DMS 273 (cell line): ENCODE measurements at regions not wholly inside any gene's neighbourhood (a gene's known extent, or its start where the extent isn't known, plus 50 kb on each side); places are given as distances from the start of the nearest gene placed in this dataset.
"Not testable (repeated sequence)": the region's sequence is repeated elsewhere in the genome, so short reads cannot be mapped to it uniquely, and the experiment has no call there.

Experiments used
- DNase-seq: peaks from one replicate; lab custom pipeline; 2025; ENCODE audit not compliant: unreplicated experiment; lab: John Stamatoyannopoulos, UW

DNA sequence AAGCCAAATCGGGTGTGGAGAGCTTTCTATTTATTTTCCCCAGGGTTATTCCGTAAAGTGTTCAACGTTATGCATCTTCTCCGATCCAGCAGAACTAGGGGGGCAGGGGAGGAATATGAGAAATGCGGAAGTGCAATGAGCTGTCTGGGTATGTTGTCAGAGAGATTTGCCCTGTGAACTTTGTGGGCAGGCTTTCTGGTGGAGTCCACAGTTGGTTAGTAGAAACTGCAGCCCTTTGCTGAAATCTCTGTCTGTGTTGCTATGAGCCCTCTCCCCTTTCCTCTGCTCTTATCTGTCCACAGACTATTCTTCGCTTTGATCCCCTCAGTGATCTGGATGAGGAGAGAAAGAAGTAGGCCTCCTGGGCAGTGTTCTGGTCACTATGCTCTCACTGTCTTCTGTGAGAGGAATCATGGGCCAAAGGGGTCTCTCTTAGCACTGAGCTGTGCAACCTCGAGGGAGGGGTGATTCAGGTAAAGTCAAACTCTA lies 158.9 kb upstream of the FUT9 start:
- no peak for DNase-seq

DNA sequence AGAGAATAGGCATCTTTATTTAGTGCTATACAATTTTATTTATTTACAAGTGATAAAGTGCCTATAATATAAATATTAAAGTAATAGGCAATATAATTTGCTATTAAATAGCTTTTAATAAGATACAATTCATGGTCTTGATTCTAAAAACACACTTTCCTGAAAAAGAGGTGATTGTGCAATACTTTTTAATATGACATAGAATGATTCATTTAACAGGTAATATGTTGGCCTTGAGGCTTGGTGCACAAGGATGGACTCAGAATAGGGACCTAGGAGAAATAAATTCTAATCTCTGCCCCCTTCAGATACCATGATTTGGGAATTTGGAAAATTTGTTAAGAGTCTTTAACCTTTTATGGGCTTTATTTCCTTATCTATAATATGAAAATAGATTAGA lies 149.9 kb upstream of the FUT9 start:
- DNase-seq = no peak

- peak; percentile 31 for DNase-seq
These were observed 149.0 kb upstream of the FUT9 start for GRCh38 chr6:95866732-95867131.

- no peak for DNase-seq
These were observed 148.6 kb upstream of the FUT9 start for GRCh38 chr6:95867205-95867604.

DNA sequence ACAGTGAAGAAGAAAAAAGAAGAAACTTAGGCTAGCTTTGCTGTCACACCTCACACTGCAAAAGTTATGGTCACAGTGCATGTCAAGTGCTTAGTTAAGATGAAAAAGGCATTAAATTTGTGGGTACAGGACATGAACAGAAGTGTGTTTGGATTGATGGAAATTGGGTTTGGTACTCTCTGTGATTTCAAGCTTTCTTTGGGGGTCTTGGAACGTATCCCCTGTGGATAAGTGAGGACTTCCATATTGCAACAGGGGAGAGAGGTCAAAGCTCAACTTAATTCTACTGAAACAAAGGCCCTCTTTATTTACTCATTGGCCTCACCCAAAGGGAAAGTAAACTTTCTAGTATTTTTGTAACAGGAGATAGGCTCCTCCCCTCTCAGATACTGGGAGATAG lies 138.3 kb upstream of the FUT9 start:
- DNase-seq = no peak

DNA sequence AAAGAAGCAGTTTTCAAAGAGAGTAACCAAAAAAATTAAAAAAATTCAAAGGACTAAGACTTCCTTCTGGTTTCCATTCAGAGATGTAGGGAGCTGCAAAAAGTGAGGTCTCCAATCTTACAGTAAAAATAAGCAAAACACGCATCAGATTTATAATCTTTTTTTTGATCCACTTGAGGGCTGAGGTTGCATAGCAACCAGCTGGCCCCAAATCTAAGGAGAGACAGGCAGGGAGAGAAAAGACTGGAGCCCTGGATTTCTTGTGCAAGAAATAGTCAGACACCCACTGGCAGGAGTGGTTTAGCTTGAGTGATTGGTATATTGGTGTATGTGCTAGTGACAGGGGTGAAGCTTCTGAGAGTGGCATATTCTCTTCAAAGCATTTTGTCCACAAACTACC lies 135.9 kb upstream of the FUT9 start:
- no peak for DNase-seq

GRCh38 chr6:95882371-95882770 lies 133.4 kb upstream of the FUT9 start:
- DNase-seq = no peak

- DNase-seq = not testable (repeated sequence)
These were observed 127.1 kb upstream of the FUT9 start for GRCh38 chr6:95888711-95889110.

- no peak for DNase-seq
These were observed 110.6 kb upstream of the FUT9 start for GRCh38 chr6:95905132-95905531.

DNA sequence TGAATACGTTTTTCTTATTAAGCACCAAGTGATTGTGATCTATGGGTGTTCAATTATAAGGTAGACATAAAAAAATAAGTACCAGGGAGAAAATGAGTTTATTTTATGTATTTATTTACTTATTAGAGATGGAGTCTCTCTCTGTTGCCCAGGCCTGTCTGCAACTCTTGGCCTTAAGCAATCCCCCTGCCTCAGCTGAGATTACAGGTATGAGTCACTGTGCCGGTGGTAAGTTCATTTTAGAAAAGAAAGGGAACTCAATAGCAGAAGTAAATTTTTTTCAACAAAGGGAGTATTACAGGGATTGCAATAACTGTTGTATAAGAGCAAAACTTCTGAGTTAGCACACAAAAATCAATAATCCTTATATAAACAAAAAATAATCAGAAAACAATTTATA lies 98.7 kb upstream of the FUT9 start:
- DNase-seq = no peak

- peak; percentile 32 for DNase-seq
These were observed 92.3 kb upstream of the FUT9 start for GRCh38 chr6:95923518-95923917.

- no peak for DNase-seq
These were observed 80.0 kb upstream of the FUT9 start for GRCh38 chr6:95935736-95936135.

GRCh38 chr6:95946906-95947305 lies 68.9 kb upstream of the FUT9 start:
- no peak for DNase-seq

GRCh38 chr6:95948324-95948723 lies 67.5 kb upstream of the FUT9 start:
- no peak for DNase-seq

GRCh38 chr6:95949985-95950384 lies 65.8 kb upstream of the FUT9 start:
- no peak for DNase-seq

- DNase-seq = no peak
These were observed 57.1 kb upstream of the FUT9 start for GRCh38 chr6:95958686-95959085.

GRCh38 chr6:95959261-95959660 lies 56.5 kb upstream of the FUT9 start:
- DNase-seq = no peak
